Trophoblast cell (in vitro differentiated cells and primary cell): ENCODE measurements at regions not wholly inside any gene's neighbourhood (a gene's known extent, or its start where the extent isn't known, plus 50 kb on each side); places are given as distances from the start of the nearest gene placed in this dataset.

Experiments
- DNase-seq, 2 donors: peaks; one replicate each; pipeline ENCODE4 v3.0.0-alpha.2; 2016
- H2AFZ ChIP-seq: 2 replicates; pipeline ENCODE4 v1.6.1; 2013; ENCODE audit warnings: low read length, moderate library complexity, mild to moderate bottlenecking; ENCODE audit not compliant: insufficient read depth, poor library complexity
- H2AK5ac ChIP-seq: 2 replicates; pipeline ENCODE4 v1.6.1; 2013; ENCODE audit warnings: mild to moderate bottlenecking, low read length
- H2BK120ac ChIP-seq: 2 replicates; pipeline ENCODE4 v1.6.1; 2013; ENCODE audit warnings: low read length, mild to moderate bottlenecking, moderate library complexity; ENCODE audit not compliant: insufficient read depth, poor library complexity
- H2BK12ac ChIP-seq: 2 replicates; pipeline ENCODE4 v1.6.1; 2013; ENCODE audit warnings: mild to moderate bottlenecking, low read length, moderate library complexity
- H2BK5ac ChIP-seq: 2 replicates; pipeline ENCODE4 v1.6.1; 2013; ENCODE audit warnings: low read length, low read depth, moderate library complexity, mild to moderate bottlenecking; ENCODE audit not compliant: poor library complexity
- H3K14ac ChIP-seq: 2 replicates; pipeline ENCODE4 v1.6.1; 2013; ENCODE audit warnings: mild to moderate bottlenecking, low read length
- H3K18ac ChIP-seq: 2 replicates; pipeline ENCODE4 v1.6.1; 2013; ENCODE audit warnings: mild to moderate bottlenecking, low read length
- H3K23ac ChIP-seq: 2 replicates; pipeline ENCODE4 v1.6.1; 2013; ENCODE audit warnings: low read length
- H3K27ac ChIP-seq: 2 replicates; pipeline ENCODE4 v1.5.1; 2013; ENCODE audit warnings: low read depth, mild to moderate bottlenecking, inconsistent platforms, low read length, moderate library complexity
- H3K27me3 ChIP-seq: 2 replicates; pipeline ENCODE4 v1.6.1; 2013; ENCODE audit warnings: inconsistent platforms, mild to moderate bottlenecking, low read length, moderate library complexity; ENCODE audit not compliant: insufficient read depth
- H3K36me3 ChIP-seq, 2 experiments: 1 replicate in 1 of 2; 2 replicates in 1 of 2; pipeline ENCODE4 v1.6.1; 2013; ENCODE audit warnings: low read length in 2 of 2, mild to moderate bottlenecking in 2 of 2, moderate library complexity in 1 of 2; ENCODE audit not compliant: insufficient read depth in 2 of 2, control insufficient read depth in 1 of 2
- H3K4ac ChIP-seq: 2 replicates; pipeline ENCODE4 v1.6.1; 2013; ENCODE audit warnings: low read depth, mild to moderate bottlenecking, low read length, moderate library complexity
- H3K4me1 ChIP-seq, 2 experiments: 1 replicate in 1 of 2; 2 replicates in 1 of 2; pipeline ENCODE4 v1.6.1; 2013; ENCODE audit warnings: low read length in 2 of 2, mild to moderate bottlenecking in 2 of 2, moderate library complexity in 1 of 2; ENCODE audit not compliant: insufficient read depth in 2 of 2, control insufficient read depth in 1 of 2
- H3K4me2 ChIP-seq: 2 replicates; pipeline ENCODE4 v1.6.1; 2013; ENCODE audit warnings: inconsistent platforms, mild to moderate bottlenecking, low read length, moderate library complexity
- H3K4me3 ChIP-seq: 2 replicates; pipeline ENCODE4 v1.5.1; 2013; ENCODE audit warnings: mild to moderate bottlenecking, low read depth, low read length, inconsistent platforms
- H3K79me1 ChIP-seq: one replicate; pipeline ENCODE4 v1.6.1; 2013; ENCODE audit warnings: low read length
- H3K79me2 ChIP-seq: 2 replicates; pipeline ENCODE4 v1.6.1; 2013; ENCODE audit warnings: low read length, mild to moderate bottlenecking; ENCODE audit not compliant: control insufficient read depth, insufficient read depth, poor library complexity
- H3K9ac ChIP-seq: 2 replicates; pipeline ENCODE4 v1.6.1; 2013; ENCODE audit warnings: mild to moderate bottlenecking, low read length
- H3K9me3 ChIP-seq: 2 replicates; pipeline ENCODE4 v1.6.1; 2013; ENCODE audit warnings: low read depth, mild to moderate bottlenecking, control low read depth, inconsistent platforms, low read length; ENCODE audit not compliant: insufficient read depth
- H4K12ac ChIP-seq: 2 replicates; pipeline ENCODE4 v1.6.1; 2013; ENCODE audit warnings: low read depth, mild to moderate bottlenecking, low read length, moderate library complexity
- H4K8ac ChIP-seq: 2 replicates; pipeline ENCODE4 v1.6.1; 2013; ENCODE audit warnings: low read depth, mild to moderate bottlenecking, low read length, moderate library complexity
- H4K91ac ChIP-seq: one replicate; pipeline ENCODE4 v1.6.1; 2013; ENCODE audit warnings: low read depth, mild to moderate bottlenecking, low read length, moderate library complexity
- WGBS: extraction: QIAGEN DNeasy Blood & Tissue Kit; methylation state at CpG from one replicate; pipeline ENCODE4 v1.1.7; 2013; ENCODE audit warnings: missing lambda C conversion rate; ENCODE audit not compliant: insufficient read length, insufficient coverage; ENCODE audit errors: extremely low coverage; 5-methylcytosine and 5-hydroxymethylcytosine counted together

DNA sequence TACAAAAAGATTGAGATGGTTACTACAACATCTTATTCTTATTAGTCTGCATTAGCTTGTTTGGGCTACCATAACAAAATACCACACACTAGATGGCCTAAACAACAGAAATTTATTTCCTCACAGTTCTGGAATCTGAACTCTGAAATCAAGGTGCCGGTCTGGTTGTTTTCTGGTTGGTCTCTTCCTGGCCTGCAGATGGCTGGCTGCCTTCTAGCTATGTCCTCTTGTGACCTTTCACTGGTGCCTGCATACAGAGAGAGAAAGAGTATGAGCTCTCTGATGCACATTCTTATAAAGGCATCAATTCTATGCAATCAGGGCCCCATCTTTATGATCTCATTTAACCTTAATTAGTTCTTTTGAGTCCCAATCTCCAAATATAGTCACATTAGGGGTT is 696.5 kb downstream of the TDRD15 start:
- H3K27me3 ChIP-seq = no peaks in the 10 kb centered on the region
- no peak overlapping the region for H3K4ac ChIP-seq
- H4K12ac ChIP-seq = no peak overlapping the region
- no peaks in the 10 kb centered on the region for H3K79me2 ChIP-seq
- H3K9ac ChIP-seq = no peak overlapping the region
- no peaks in the 10 kb centered on the region for H3K79me1 ChIP-seq
- no peak overlapping the region for H2BK12ac ChIP-seq
- no peak overlapping the region for H4K91ac ChIP-seq
- no peaks in the 10 kb centered on the region for H3K36me3 ChIP-seq
- no peak overlapping the region for H3K23ac ChIP-seq
- no peak overlapping the region for H2AFZ ChIP-seq
- H3K4me2 ChIP-seq = no peak overlapping the region
- H3K4me1 ChIP-seq = no peaks in the 10 kb centered on the region
- no CpG with 5 or more reads among the region's 1 CpG for WGBS
- no peak overlapping the region for H3K14ac ChIP-seq
- no peak overlapping the region for H4K8ac ChIP-seq
- no peak overlapping the region for H3K27ac ChIP-seq
- DNase-seq = peak; percentile 48 to 69
- H2BK5ac ChIP-seq = no peak overlapping the region
- H2AK5ac ChIP-seq = no peak overlapping the region
- no peaks in the 10 kb centered on the region for H3K9me3 ChIP-seq
- no peak overlapping the region for H3K4me3 ChIP-seq
- H2BK120ac ChIP-seq = no peak overlapping the region
- no peak overlapping the region for H3K18ac ChIP-seq

DNA sequence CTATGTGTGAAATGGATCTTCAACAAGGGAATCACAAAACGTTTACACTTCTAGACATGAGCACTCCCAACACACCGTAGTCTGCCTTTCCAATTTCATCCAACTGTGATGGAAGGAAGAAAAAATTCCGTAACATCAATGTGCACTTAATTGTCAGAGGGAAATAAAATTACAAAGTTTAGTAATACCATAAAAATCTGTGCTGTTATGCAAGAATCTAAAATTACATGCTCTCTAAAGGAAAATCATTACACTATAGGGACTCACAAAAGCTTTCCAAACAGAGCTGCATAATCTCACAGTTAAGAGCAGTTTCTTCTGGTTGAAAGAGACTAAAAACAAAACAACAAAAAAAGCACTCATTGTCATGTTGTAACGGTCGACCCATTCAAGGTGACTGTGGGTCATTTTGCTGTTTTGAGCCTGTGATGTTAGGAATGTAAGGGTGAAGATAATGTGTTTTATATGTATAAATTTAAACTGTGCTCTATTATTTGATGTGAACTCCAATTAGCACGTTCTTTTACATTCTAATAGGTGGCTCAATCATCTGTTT is 698.0 kb downstream of the TDRD15 start:
- Histone ChIP-seq H4K12ac (no peak overlapping the region), H3K9ac (no peak overlapping the region), H2AK5ac (no peak overlapping the region), H3K27ac (no peak overlapping the region), H3K4ac (no peak overlapping the region), H3K23ac (no peak overlapping the region), H3K27me3 (no peaks in the 10 kb centered on the region), H3K14ac (no peak overlapping the region), H3K4me2 (no peak overlapping the region), H4K91ac (no peak overlapping the region), H3K4me3 (no peak overlapping the region), H3K9me3 (no peaks in the 10 kb centered on the region), H3K4me1 (no peaks in the 10 kb centered on the region), H2AFZ (no peak overlapping the region), H3K18ac (no peak overlapping the region), H2BK120ac (no peak overlapping the region), H4K8ac (no peak overlapping the region), H2BK12ac (no peak overlapping the region), H3K79me1 (no peaks in the 10 kb centered on the region), H2BK5ac (no peak overlapping the region), H3K79me2 (no peaks in the 10 kb centered on the region), H3K36me3 (no peaks in the 10 kb centered on the region)
- DNase-seq = no peak
- no CpG with 5 or more reads among the region's 6 CpGs for WGBS

DNA sequence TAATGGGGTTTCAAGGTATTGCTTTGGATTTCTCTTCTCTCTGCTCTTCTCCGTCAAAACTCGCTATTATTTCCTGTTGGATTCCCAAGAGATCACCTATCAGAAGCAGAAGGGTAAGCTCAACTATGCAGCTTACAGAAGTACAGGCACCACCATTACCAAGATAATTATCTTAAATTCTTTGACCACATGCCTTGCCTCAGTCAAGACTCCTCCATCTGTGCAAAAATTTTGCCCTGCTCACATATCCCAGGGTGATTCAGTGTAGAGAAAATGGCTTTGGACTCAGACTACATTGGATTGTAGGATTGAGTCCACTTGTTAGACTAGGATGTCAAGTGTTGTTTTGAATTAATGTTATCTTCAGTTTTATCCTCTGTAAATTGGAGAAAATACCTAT is 698.7 kb downstream of the TDRD15 start:
- Histone ChIP-seq H3K4ac (no peak overlapping the region), H3K79me1 (no peaks in the 10 kb centered on the region), H2AK5ac (no peak overlapping the region), H3K27ac (no peak overlapping the region), H3K27me3 (no peaks in the 10 kb centered on the region), H3K18ac (no peak overlapping the region), H3K9ac (no peak overlapping the region), H3K4me3 (no peak overlapping the region), H3K9me3 (no peaks in the 10 kb centered on the region), H3K14ac (no peak overlapping the region), H2BK5ac (no peak overlapping the region), H4K91ac (no peak overlapping the region), H3K23ac (no peak overlapping the region), H3K36me3 (no peaks in the 10 kb centered on the region), H3K79me2 (no peaks in the 10 kb centered on the region), H2BK12ac (no peak overlapping the region), H2BK120ac (no peak overlapping the region), H3K4me1 (no peaks in the 10 kb centered on the region), H4K8ac (no peak overlapping the region), H2AFZ (no peak overlapping the region), H3K4me2 (no peak overlapping the region), H4K12ac (no peak overlapping the region)
- DNase-seq = peak; percentile 31 to 74
- no CpG with 5 or more reads among the region's 2 CpGs for WGBS

DNA sequence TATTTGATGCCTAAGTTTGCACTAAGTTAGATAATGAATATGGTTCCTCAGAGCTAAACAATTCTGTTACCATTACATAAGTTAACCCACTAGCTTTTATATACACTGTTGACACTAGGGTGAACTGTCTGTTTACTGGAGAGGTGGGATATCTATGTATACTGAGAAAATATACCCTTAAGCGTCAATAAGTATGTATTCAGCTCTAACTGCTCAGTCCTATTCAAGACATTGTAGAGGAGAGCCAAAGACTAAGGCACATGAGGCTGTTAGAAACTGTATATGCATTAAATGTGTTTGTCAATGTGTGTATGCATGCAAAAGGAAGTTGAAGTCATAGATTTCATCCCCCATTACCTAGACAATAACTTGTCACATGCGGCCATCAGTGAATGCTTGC is 710.0 kb downstream of the TDRD15 start:
- Histone ChIP-seq H2BK120ac (no peak overlapping the region), H3K36me3 (no peaks in the 10 kb centered on the region), H4K91ac (no peak overlapping the region), H3K4me2 (no peak overlapping the region), H2BK12ac (no peak overlapping the region), H3K9ac (no peak overlapping the region), H3K18ac (no peak overlapping the region), H2AK5ac (no peak overlapping the region), H2BK5ac (no peak overlapping the region), H3K23ac (no peak overlapping the region), H3K9me3 (no peaks in the 10 kb centered on the region), H3K4me1 (no peaks in the 10 kb centered on the region), H3K79me2 (no peaks in the 10 kb centered on the region), H3K4ac (no peak overlapping the region), H3K79me1 (no peaks in the 10 kb centered on the region), H4K8ac (no peak overlapping the region), H4K12ac (no peak overlapping the region), H2AFZ (no peak overlapping the region), H3K27ac (no peak overlapping the region), H3K4me3 (no peak overlapping the region), H3K14ac (no peak overlapping the region), H3K27me3 (no peaks in the 10 kb centered on the region)
- no peak for DNase-seq
- WGBS = no CpG with 5 or more reads among the region's 2 CpGs
